Tibial nerve (tissue), 4 donors: ENCODE measurements at regions not wholly inside any gene's neighbourhood (a gene's known extent, or its start where the extent isn't known, plus 50 kb on each side); places are given as distances from the start of the nearest gene placed in this dataset.

Experiments
- DNase-seq, 2 donors: peaks; one replicate each; pipeline ENCODE4 v3.0.0-alpha.2; 2019; ENCODE audit warnings: low spot score in 2 of 2
- H3K27ac ChIP-seq, 4 donors: fragments of 200-600 bp; sonication (generic) in 3 of 4; one replicate each; pipeline ENCODE4 v1.5.1; 2017 to 2019; ENCODE audit warnings: mild to moderate bottlenecking in 1 of 4
- H3K27me3 ChIP-seq, 2 donors: fragments of 200-600 bp; sonication (generic) in 1 of 2; one replicate each; pipeline versions ENCODE4 v1.5.1 to v1.6.0; 2017 to 2019
- H3K36me3 ChIP-seq, 3 donors: fragments of 200-600 bp; sonication (generic); one replicate each; pipeline ENCODE4 v1.5.1; 2018 to 2019
- H3K4me1 ChIP-seq, 4 donors: fragments of 200-600 bp; sonication (generic) in 3 of 4; one replicate each; pipeline ENCODE4 v1.5.1; 2017 to 2019
- H3K4me3 ChIP-seq, 4 donors: fragments of 200-600 bp; sonication (generic) in 3 of 4; one replicate each; pipeline ENCODE4 v1.5.1; 2017 to 2019; ENCODE audit warnings: mild to moderate bottlenecking in 1 of 4, moderate library complexity in 1 of 4
- H3K9me3 ChIP-seq, 4 donors: fragments of 200-600 bp; sonication (generic) in 3 of 4; one replicate each; pipeline ENCODE4 v1.5.1; 2017 to 2019
- EP300 ChIP-seq, 2 donors: sonication (generic); formaldehyde crosslinking; IDR thresholded peaks; one replicate each; pipeline ENCODE4 v1.6.1; 2017; ENCODE audit warnings: antibody characterized with exemption in 2 of 2, mild to moderate bottlenecking in 1 of 2
- POLR2A ChIP-seq, 2 donors: fragments of 450-650 bp; IDR thresholded peaks; one replicate each; pipeline ENCODE4 v1.6.1; 2017; ENCODE audit warnings: antibody characterized with exemption in 2 of 2, mild to moderate bottlenecking in 2 of 2, moderate library complexity in 2 of 2
- WGBS, 2 donors: methylation state at CpG; one replicate each; pipeline ENCODE4 v1.1.5; 2018; 5-methylcytosine and 5-hydroxymethylcytosine counted together
- TF ChIP-seq, protein P1 (sequence below), 5 experiments: fragments of 200-600 bp in 3 of 5; fragments of 450-650 bp in 2 of 5; sonication (generic) in 3 of 5; IDR thresholded peaks; one replicate each; pipeline ENCODE4 v1.5.1; 2016 to 2019; ENCODE audit warnings: antibody characterized with exemption in 5 of 5, mild to moderate bottlenecking in 3 of 5, moderate library complexity in 2 of 5

GRCh38 chr12:126784328-126784921 is 1482.5 kb upstream of the TMEM132C start:
- DNase-seq, result no peak
- H3K27me3 ChIP-seq, result no peaks in the 10 kb centered on the region
- 49 to 53% methylated on average over 9 of the region's 9 CpGs for WGBS, 2 donors
- TF ChIP-seq, protein P1, sequence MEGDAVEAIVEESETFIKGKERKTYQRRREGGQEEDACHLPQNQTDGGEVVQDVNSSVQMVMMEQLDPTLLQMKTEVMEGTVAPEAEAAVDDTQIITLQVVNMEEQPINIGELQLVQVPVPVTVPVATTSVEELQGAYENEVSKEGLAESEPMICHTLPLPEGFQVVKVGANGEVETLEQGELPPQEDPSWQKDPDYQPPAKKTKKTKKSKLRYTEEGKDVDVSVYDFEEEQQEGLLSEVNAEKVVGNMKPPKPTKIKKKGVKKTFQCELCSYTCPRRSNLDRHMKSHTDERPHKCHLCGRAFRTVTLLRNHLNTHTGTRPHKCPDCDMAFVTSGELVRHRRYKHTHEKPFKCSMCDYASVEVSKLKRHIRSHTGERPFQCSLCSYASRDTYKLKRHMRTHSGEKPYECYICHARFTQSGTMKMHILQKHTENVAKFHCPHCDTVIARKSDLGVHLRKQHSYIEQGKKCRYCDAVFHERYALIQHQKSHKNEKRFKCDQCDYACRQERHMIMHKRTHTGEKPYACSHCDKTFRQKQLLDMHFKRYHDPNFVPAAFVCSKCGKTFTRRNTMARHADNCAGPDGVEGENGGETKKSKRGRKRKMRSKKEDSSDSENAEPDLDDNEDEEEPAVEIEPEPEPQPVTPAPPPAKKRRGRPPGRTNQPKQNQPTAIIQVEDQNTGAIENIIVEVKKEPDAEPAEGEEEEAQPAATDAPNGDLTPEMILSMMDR (IDR thresholded peaks at IDR 0.05), result peak in 3 of 5 experiments; percentile 12 to 19 (median 13)
- TF ChIP-seq POLR2A (IDR thresholded peaks at IDR 0.05), result no peak
- H3K4me3 ChIP-seq, result no peak overlapping the region
- H3K36me3 ChIP-seq, result no peaks in the 10 kb centered on the region
- H3K27ac ChIP-seq, result no peak overlapping the region
- H3K4me1 ChIP-seq, result no peaks in the 10 kb centered on the region
- H3K9me3 ChIP-seq, result no peaks in the 10 kb centered on the region

DNA sequence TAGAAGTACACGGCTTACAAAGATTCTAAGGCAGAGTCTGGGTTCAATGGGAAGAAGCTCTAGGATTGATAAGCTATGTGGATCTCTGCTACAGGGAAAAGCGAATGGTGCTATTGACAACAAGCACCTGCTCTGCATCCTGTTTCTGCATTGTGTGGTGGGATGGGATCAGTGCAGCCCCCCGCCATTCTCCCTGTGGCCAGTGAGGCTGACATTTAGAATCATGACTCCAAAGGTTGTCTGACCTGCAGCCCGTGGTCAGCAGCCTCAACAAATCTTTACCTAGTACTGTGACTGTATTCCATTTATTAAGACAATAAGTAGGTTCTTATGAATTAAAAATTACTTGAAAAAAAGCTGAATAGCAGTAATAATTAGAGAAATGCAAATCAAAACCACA is 1477.0 kb upstream of the TMEM132C start:
- no peak overlapping the region for H3K27ac ChIP-seq
- H3K27me3 ChIP-seq, result no peaks in the 10 kb centered on the region
- DNase-seq, result no peak
- H3K4me1 ChIP-seq, result no peaks in the 10 kb centered on the region
- WGBS, 2 donors, result 73 to 76% methylated on average over 4 of the region's 4 CpGs
- no peak overlapping the region for H3K4me3 ChIP-seq
- TF ChIP-seq POLR2A (IDR thresholded peaks at IDR 0.05) (no peak), EP300 (IDR thresholded peaks at IDR 0.05) (no peak)
- TF ChIP-seq, protein P1 (IDR thresholded peaks at IDR 0.05), result no peak
- H3K9me3 ChIP-seq, result no peaks in the 10 kb centered on the region
- no peaks in the 10 kb centered on the region for H3K36me3 ChIP-seq

- Histone ChIP-seq H3K4me1 (no peaks in the 10 kb centered on the region), H3K27ac (no peak overlapping the region), H3K36me3 (no peaks in the 10 kb centered on the region), H3K9me3 (no peaks in the 10 kb centered on the region), H3K27me3 (no peaks in the 10 kb centered on the region), H3K4me3 (no peak overlapping the region)
- WGBS, 2 donors, result 58 to 67% methylated on average over 8 of the region's 8 CpGs
- DNase-seq, result no peak
- no peak for TF ChIP-seq POLR2A (IDR thresholded peaks at IDR 0.05)
- no peak for TF ChIP-seq EP300 (IDR thresholded peaks at IDR 0.05)
- TF ChIP-seq, protein P1 (IDR thresholded peaks at IDR 0.05), result no peak
Measured at GRCh38 chr12:126791122-126791521, 1475.8 kb upstream of the TMEM132C start.

GRCh38 chr12:126792411-126792810 is 1474.6 kb upstream of the TMEM132C start:
- no peaks in the 10 kb centered on the region for H3K9me3 ChIP-seq
- TF ChIP-seq, protein P1 (IDR thresholded peaks at IDR 0.05), result no peak
- no peak for TF ChIP-seq EP300 (IDR thresholded peaks at IDR 0.05)
- H3K27ac ChIP-seq, result no peak overlapping the region
- H3K27me3 ChIP-seq, result no peaks in the 10 kb centered on the region
- H3K4me3 ChIP-seq, result no peak overlapping the region
- DNase-seq, result no peak
- WGBS, 2 donors, result 86% methylated on average over 6 of the region's 6 CpGs
- H3K4me1 ChIP-seq, result no peaks in the 10 kb centered on the region
- H3K36me3 ChIP-seq, result no peaks in the 10 kb centered on the region

- Histone ChIP-seq H3K27me3 (no peaks in the 10 kb centered on the region), H3K4me1 (no peaks in the 10 kb centered on the region), H3K36me3 (no peaks in the 10 kb centered on the region), H3K9me3 (no peaks in the 10 kb centered on the region), H3K27ac (no peak overlapping the region), H3K4me3 (no peak overlapping the region)
- 78 to 89% methylated on average over 5 of the region's 5 CpGs for WGBS, 2 donors
- no peak for DNase-seq
- TF ChIP-seq, protein P1 (IDR thresholded peaks at IDR 0.05), result no peak
- TF ChIP-seq EP300 (IDR thresholded peaks at IDR 0.05), result no peak
- no peak for TF ChIP-seq POLR2A (IDR thresholded peaks at IDR 0.05)
Measured at GRCh38 chr12:126797525-126797924, 1469.4 kb upstream of the TMEM132C start.
